ENCODE measurements at regions not wholly inside any gene's neighbourhood (a gene's known extent, or its start where the extent isn't known, plus 50 kb on each side); places are given as distances from the start of the nearest gene placed in this dataset.
A peak's percentile ranks its signal among the peaks of the same experiment; 100 is the strongest.

GRCh38 chr9:113646946-113647914 is 183.7 kb downstream of the RGS3 start:
- TF ChIP-seq CTCF (IDR thresholded peaks at IDR 0.05; ENCODE audit: insufficient read depth, low read depth, low read length, missing control alignments), result no peak
- DNase-seq (ENCODE audit: low read depth), result no peak
- H3K4me3 ChIP-seq (ENCODE audit: low read length), result no peak overlapping the region

- no peak for TF ChIP-seq CTCF (IDR thresholded peaks at IDR 0.05; ENCODE audit: insufficient read depth, low read depth, low read length, missing control alignments)
- no peak for DNase-seq (ENCODE audit: low read depth)
- no peak overlapping the region for H3K4me3 ChIP-seq (ENCODE audit: low read length)
These were observed 184.5 kb downstream of the RGS3 start for GRCh38 chr9:113648048-113648447.

GRCh38 chr9:113648586-113648985 is 185.1 kb downstream of the RGS3 start:
- TF ChIP-seq CTCF (IDR thresholded peaks at IDR 0.05; ENCODE audit: insufficient read depth, low read depth, low read length, missing control alignments), result no peak
- no peak overlapping the region for H3K4me3 ChIP-seq (ENCODE audit: low read length)
- DNase-seq (ENCODE audit: low read depth), result no peak

GRCh38 chr9:113649054-113649453 is 185.5 kb downstream of the RGS3 start:
- H3K4me3 ChIP-seq (ENCODE audit: low read length), result no peak overlapping the region
- TF ChIP-seq CTCF (IDR thresholded peaks at IDR 0.05; ENCODE audit: insufficient read depth, low read depth, low read length, missing control alignments), result no peak
- no peak for DNase-seq (ENCODE audit: low read depth)

- no peak overlapping the region for H3K4me3 ChIP-seq (ENCODE audit: low read length)
- TF ChIP-seq CTCF (IDR thresholded peaks at IDR 0.05; ENCODE audit: insufficient read depth, low read depth, low read length, missing control alignments), result no peak
- no peak for DNase-seq (ENCODE audit: low read depth)
These were observed 186.3 kb downstream of the RGS3 start for GRCh38 chr9:113649855-113650206.

DNA sequence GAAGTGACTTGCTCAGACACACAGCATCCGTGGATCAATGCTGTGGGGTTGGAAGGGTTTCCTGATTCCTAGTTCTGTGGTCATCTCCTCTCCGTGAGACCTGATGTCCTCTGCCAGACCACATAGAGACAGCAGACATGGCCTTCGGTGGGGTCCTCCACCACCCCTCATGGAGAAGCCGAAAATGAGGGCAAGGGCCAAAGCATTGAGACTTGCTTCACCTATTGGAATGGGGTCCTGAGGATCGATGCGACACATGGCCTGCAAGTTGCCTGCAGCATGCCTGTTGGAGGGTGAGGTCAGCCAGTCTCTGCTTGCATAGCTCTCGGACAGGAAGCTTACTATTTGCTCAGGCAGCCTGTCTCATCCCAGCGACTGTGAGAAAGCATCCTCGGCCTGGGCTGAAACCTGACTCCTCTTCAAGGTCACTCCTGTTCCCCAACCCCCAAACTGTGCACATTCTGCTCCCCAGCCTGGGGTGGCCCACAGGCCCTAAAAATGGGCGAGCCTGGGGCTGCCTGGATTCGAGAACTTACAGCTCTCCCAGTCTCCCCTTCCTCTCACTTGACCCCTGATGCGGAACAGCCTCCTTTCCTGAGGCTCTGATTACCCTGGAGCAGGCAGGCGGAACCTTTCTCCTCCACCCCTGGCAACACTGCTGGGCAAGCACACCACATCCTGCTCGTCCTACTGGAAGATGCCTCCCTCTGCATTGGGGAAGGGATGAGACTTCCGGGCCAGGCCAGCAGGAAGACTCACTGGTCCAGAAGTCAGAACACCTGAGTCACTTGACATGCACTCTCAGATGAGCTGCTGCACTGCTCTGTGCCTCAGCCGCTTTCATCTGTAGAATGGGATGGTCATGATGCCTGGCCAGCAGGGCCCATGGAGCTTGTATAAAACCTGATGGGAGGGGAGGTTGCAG is 186.9 kb downstream of the RGS3 start:
- no peak overlapping the region for H3K4me3 ChIP-seq (ENCODE audit: low read length)
- TF ChIP-seq CTCF (IDR thresholded peaks at IDR 0.05; ENCODE audit: insufficient read depth, low read depth, low read length, missing control alignments), result no peak
- DNase-seq (ENCODE audit: low read depth), result peak; percentile 65

Data from epithelial cell of esophagus (primary cell).